GM12874 (cell line): ENCODE measurements at regions not wholly inside any gene's neighbourhood (a gene's known extent, or its start where the extent isn't known, plus 50 kb on each side); places are given as distances from the start of the nearest gene placed in this dataset.

Source experiments
- TF ChIP-seq, protein P1 (sequence below): IDR thresholded peaks from 2 replicates; pipeline ENCODE4 v1.5.1; 2011; ENCODE audit warnings: low read depth, mild to moderate bottlenecking, control low read depth, low read length, moderate library complexity; ENCODE audit not compliant: insufficient read depth

- TF ChIP-seq, protein P1, sequence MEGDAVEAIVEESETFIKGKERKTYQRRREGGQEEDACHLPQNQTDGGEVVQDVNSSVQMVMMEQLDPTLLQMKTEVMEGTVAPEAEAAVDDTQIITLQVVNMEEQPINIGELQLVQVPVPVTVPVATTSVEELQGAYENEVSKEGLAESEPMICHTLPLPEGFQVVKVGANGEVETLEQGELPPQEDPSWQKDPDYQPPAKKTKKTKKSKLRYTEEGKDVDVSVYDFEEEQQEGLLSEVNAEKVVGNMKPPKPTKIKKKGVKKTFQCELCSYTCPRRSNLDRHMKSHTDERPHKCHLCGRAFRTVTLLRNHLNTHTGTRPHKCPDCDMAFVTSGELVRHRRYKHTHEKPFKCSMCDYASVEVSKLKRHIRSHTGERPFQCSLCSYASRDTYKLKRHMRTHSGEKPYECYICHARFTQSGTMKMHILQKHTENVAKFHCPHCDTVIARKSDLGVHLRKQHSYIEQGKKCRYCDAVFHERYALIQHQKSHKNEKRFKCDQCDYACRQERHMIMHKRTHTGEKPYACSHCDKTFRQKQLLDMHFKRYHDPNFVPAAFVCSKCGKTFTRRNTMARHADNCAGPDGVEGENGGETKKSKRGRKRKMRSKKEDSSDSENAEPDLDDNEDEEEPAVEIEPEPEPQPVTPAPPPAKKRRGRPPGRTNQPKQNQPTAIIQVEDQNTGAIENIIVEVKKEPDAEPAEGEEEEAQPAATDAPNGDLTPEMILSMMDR: no peak
Measured at GRCh38 chr6:16001158-16001557, 127.7 kb upstream of the MYLIP start.

DNA sequence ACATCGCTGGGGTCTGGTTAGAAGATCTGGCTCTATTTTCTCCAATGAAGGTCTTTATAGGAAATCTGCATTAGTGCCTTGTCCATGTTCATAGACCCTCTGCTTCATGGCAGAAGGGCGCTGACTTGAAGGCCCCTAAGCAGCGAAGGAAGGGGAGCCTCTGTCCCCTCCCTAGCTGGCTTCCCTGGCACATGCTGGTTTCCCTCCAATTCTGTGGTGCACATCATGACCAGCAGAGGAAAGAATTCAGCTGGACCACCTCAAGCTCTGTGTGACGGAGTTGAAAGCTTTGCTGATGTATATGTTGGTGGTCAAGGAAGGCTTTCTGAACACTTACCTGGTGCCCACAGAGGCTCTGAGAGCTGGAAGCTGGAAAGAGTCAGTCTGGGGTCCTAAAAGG is 129.7 kb upstream of the MYLIP start:
- TF ChIP-seq, protein P1: no peak

DNA sequence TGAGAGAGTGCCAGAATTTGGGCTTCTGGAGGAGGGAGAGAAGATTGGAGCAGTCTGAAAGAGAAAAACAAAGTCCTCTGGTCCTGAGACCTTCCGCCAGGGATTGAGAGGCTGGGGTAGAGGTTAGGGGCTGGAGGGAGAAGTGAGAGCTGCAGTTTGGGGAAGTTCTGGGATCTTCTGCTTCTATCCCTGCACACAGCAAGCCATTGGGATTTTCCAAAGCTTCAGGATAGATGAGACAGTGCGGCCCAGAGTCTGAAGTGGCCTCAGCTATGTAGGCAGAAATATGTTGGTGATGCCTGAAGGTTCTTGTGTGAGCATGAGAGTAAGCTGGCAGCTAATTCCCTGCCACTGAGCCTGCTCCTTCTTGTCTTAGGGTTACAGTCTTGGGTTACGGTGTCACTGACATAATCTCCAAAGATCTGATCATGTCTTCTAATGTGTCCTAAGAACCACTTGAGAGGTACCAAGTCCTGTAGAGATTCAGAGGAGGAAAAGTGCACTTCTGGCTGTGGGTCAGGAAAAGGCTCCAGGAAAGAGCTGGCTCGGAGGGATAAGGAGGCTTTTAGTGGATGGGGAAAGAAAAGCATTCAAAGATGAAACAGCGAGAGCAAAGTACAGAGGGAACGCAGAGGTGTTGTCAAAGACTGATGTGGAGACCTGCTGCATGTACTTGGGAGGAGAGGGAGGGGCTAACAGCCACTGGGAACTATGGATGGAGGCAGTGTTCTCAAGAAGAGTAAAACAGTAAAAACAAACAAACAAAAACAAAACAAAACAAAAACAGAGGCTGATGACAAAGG is 131.1 kb upstream of the MYLIP start:
- TF ChIP-seq, protein P1: no peak

DNA sequence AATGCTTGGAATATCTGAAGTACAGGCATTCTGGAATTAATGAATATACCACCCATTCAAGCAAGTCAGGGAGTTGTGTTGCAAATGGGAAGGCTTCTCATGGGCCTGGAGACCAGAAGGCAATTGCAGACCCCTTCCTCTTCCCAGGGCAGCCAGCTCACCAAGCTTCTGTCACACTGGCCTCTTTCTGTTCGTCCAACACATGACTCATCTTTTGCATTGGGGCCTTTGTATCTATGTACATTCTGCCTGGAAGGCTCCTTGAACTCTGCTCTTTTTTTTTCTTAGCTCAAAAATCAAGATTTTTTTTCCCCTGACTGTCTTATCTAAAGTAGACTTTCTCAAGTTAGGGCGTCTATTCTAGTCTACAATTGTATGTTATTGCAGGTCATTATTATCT is 132.9 kb upstream of the MYLIP start:
- TF ChIP-seq, protein P1: no peak

DNA sequence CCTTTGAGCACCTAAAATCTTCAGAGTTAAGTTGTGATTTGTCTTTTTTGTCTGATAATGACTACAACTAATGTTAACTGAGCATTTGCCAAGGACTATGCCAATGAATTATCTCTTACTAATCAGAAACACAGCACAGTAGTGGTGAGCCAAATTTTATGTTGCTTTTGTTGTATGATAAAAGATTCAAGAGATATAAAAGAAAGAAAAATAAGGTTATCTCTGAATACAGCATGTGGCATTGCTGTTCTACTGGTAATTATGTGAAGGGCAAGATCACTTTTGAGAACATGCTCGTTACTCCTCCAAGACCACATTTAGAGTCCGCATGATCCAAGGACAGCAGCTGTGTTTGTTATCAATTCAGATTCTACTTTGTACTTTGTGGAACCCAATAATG is 133.4 kb upstream of the MYLIP start:
- TF ChIP-seq, protein P1: no peak

- TF ChIP-seq, protein P1: no peak
Measured at GRCh38 chr6:15994814-15995459, 133.9 kb upstream of the MYLIP start.

- TF ChIP-seq, protein P1: no peak
Measured at GRCh38 chr6:15993716-15994228, 135.1 kb upstream of the MYLIP start.
